Spleen (tissue), 11 donors: ENCODE measurements at regions not wholly inside any gene's neighbourhood (a gene's known extent, or its start where the extent isn't known, plus 50 kb on each side); places are given as distances from the start of the nearest gene placed in this dataset.

Experiments
- DNase-seq: peaks from one replicate; pipeline ENCODE4 v3.0.0-alpha.2; 2020
- H3K27ac ChIP-seq, 8 donors: fragments of 200-600 bp; sonication (generic) in 7 of 8; 1 replicate in 4 of 8; 2 replicates in 4 of 8; pipeline versions ENCODE4 v1.5.0 to v1.8.0; 2016 to 2021; ENCODE audit warnings: inconsistent platforms in 4 of 8, mild to moderate bottlenecking in 4 of 8, moderate library complexity in 1 of 8
- H3K27me3 ChIP-seq, 7 donors: fragments of 200-600 bp; sonication (generic) in 6 of 7; replicated peaks in 1 of 7; 1 replicate in 4 of 7; 2 replicates in 3 of 7; pipeline versions ENCODE4 v1.5.0 to v1.8.0; 2016 to 2021; ENCODE audit warnings: inconsistent platforms in 3 of 7, mild to moderate bottlenecking in 1 of 7
- H3K36me3 ChIP-seq, 6 donors: fragments of 200-600 bp; sonication (generic) in 5 of 6; 1 replicate in 4 of 6; 2 replicates in 2 of 6; pipeline versions ENCODE4 v1.5.0 to v1.8.0; 2016 to 2021; ENCODE audit warnings: inconsistent platforms in 2 of 6
- H3K4me1 ChIP-seq, 6 donors: fragments of 200-600 bp; sonication (generic) in 5 of 6; 1 replicate in 3 of 6; 2 replicates in 3 of 6; pipeline versions ENCODE4 v1.5.0 to v1.8.0; 2016 to 2021; ENCODE audit warnings: inconsistent platforms in 3 of 6
- H3K4me3 ChIP-seq, 8 donors: fragments of 200-600 bp; sonication (generic) in 7 of 8; 1 replicate in 4 of 8; 2 replicates in 4 of 8; pipeline versions ENCODE4 v1.5.0 to v1.8.0; 2016 to 2021; ENCODE audit warnings: inconsistent platforms in 4 of 8, mild to moderate bottlenecking in 4 of 8, moderate library complexity in 2 of 8
- H3K9me3 ChIP-seq, 8 donors: fragments of 200-600 bp; sonication (generic) in 7 of 8; 1 replicate in 4 of 8; 2 replicates in 4 of 8; pipeline versions ENCODE4 v1.5.0 to v1.8.0; 2016 to 2021; ENCODE audit warnings: inconsistent platforms in 4 of 8
- POLR2A ChIP-seq, 3 donors: fragments of 450-650 bp; IDR thresholded peaks; one replicate each; pipeline ENCODE4 v1.5.1; 2017; ENCODE audit warnings: antibody characterized with exemption in 3 of 3, mild to moderate bottlenecking in 1 of 3
- POLR2AphosphoS5 ChIP-seq, 3 donors: sonication (generic); formaldehyde crosslinking; IDR thresholded peaks; one replicate each; pipeline ENCODE4 v1.5.1; 2017; ENCODE audit warnings: antibody characterized with exemption in 3 of 3
- WGBS, 5 donors: extraction: QIAGEN DNeasy Blood & Tissue Kit in 3 of 5; methylation state at CpG; one replicate each; pipeline versions ENCODE4 v1.1.5 to v1.1.7; 2013 to 2018; 5-methylcytosine and 5-hydroxymethylcytosine counted together
- intact Hi-C: fragments of 100-400 bp; cut with DNase I; formaldehyde crosslinking; loops from one replicate; pipeline ENCODE4 v1.15.0; 2023; ENCODE audit warnings: low total_unique reads
- TF ChIP-seq, protein P1 (sequence below), 11 experiments: fragments of 200-600 bp in 7 of 11; fragments of 450-650 bp in 4 of 11; sonication (generic) in 4 of 11; IDR thresholded peaks in 8 of 11; conservative IDR thresholded peaks in 3 of 11; 1 replicate in 7 of 11; 2 replicates in 4 of 11; pipeline versions ENCODE4 v1.4.0 to v1.8.0; 2016 to 2021; ENCODE audit warnings: antibody characterized with exemption in 11 of 11, inconsistent platforms in 4 of 11, mild to moderate bottlenecking in 1 of 11
- donor health status: healthy with polysubstance abuse.
- donor health status: DM: no; HTN: no; CAD: no; lungs with moderate emphysema.
- donor health status: DM: no; HTN: no; CAD: no.
- donor health status: Bipolar disorder and iron deficiency.
- donor health status: healthy.
- donor health status: DM: no; HTN: no; CAD: no.
- donor health status: DM: yes; HTN: yes; CAD: no.

DNA sequence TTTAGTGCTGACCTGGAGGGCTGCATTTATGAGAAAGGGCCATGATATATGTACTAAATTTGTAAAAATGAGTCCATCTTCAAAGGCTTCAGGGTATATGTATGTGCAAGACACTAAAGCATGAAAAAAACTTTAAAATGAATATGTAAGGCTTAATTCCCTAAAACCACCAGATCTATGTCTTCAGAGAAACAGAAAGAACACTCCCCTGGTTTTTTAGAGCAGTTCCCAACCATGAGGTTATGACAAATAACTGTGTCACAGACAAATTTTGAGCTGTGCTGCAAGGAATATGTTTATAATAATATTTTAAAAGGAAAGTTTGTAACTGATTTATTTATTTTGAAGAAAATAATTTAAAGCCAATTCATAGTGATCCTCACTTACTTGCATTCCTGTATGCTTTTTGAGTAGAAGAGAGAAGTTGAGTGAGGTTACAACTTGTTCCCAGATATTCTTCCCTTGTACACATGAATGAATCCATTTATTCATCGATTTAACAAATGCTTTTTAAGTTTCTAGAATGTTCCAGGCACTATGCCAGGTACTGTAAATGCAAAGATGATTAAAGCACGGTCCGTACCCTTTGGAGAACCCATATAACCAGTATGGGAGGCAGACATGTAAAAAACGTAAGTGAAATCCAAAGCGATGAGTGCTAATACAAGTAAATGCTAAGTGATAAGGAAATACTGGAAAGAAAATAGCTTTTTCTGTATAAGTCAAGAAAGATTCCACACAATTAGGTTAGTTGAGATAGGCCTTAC lies 295.2 kb upstream of the DIAPH2 start:
- Histone ChIP-seq H3K4me3 (no peak overlapping the region), H3K9me3 (no peaks in the 10 kb centered on the region), H3K36me3 (no peaks in the 10 kb centered on the region), H3K27ac (no peak overlapping the region), H3K27me3 (no peaks in the 10 kb centered on the region), H3K4me1 (no peaks in the 10 kb centered on the region)
- WGBS, 5 donors: 60 to 86% (median 77%) methylated on average over 5 of the region's 5 CpGs
- no peak for DNase-seq
- intact Hi-C loops: no loop called here
- TF ChIP-seq, protein P1, sequence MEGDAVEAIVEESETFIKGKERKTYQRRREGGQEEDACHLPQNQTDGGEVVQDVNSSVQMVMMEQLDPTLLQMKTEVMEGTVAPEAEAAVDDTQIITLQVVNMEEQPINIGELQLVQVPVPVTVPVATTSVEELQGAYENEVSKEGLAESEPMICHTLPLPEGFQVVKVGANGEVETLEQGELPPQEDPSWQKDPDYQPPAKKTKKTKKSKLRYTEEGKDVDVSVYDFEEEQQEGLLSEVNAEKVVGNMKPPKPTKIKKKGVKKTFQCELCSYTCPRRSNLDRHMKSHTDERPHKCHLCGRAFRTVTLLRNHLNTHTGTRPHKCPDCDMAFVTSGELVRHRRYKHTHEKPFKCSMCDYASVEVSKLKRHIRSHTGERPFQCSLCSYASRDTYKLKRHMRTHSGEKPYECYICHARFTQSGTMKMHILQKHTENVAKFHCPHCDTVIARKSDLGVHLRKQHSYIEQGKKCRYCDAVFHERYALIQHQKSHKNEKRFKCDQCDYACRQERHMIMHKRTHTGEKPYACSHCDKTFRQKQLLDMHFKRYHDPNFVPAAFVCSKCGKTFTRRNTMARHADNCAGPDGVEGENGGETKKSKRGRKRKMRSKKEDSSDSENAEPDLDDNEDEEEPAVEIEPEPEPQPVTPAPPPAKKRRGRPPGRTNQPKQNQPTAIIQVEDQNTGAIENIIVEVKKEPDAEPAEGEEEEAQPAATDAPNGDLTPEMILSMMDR (IDR thresholded peaks at IDR 0.05 in 8 of 11, conservative IDR thresholded peaks at IDR 0.05 in 3 of 11): no peak
- no peak for TF ChIP-seq POLR2AphosphoS5 (IDR thresholded peaks at IDR 0.05)
- TF ChIP-seq POLR2A (IDR thresholded peaks at IDR 0.05): no peak

DNA sequence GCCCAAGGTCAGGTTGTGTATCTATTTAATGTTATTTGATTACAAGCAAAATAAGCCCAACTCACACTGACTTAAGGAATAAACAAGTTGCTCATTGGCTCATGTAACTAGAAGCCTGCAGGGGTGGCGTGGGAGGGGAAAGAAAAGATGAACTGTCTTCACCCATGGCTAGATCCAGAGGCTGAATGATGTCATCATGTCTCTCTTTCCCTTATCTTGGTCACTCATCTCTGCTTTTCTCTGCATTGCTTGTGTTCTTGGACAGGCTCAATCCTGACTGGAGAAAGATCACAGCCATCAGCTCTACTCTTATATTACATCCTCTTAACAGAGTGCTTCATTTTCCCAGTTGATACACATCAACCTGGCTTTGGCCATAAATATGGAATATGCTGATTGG lies 290.0 kb upstream of the DIAPH2 start:
- Histone ChIP-seq H3K27ac (no peak overlapping the region), H3K27me3 (no peaks in the 10 kb centered on the region), H3K9me3 (no peaks in the 10 kb centered on the region), H3K4me1 (no peaks in the 10 kb centered on the region), H3K36me3 (no peaks in the 10 kb centered on the region), H3K4me3 (no peak overlapping the region)
- DNase-seq: no peak
- intact Hi-C loops: no loop called here
- 48 to 89% (median 75%) methylated on average over 1 of the region's 1 CpG for WGBS, 5 donors
- TF ChIP-seq, protein P1 (IDR thresholded peaks at IDR 0.05 in 8 of 11, conservative IDR thresholded peaks at IDR 0.05 in 3 of 11): no peak
- TF ChIP-seq POLR2A (IDR thresholded peaks at IDR 0.05) (no peak), POLR2AphosphoS5 (IDR thresholded peaks at IDR 0.05) (no peak)

DNA sequence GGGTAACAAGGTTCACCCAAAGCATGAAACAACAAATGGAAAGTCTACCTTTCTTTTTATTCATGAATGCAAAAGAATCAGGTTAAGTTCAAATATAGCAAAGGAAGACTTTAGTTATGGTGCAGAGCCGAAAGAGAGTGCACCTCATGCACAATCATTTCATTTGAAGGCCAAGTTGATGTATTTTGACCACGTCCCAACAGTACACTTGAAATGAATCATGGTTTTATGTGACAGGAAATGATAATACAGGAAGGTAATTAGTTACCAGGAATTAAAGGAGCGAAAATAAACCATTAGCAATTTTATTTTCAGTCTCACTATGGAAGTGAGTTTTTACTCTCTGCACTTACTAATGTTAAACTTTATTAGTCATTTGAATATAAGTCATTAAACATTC lies 281.2 kb upstream of the DIAPH2 start:
- no peak overlapping the region for H3K27ac ChIP-seq
- no peak for TF ChIP-seq POLR2AphosphoS5 (IDR thresholded peaks at IDR 0.05)
- TF ChIP-seq, protein P1 (IDR thresholded peaks at IDR 0.05 in 8 of 11, conservative IDR thresholded peaks at IDR 0.05 in 3 of 11): no peak
- no peak for TF ChIP-seq POLR2A (IDR thresholded peaks at IDR 0.05)
- intact Hi-C loops: no loop called here

DNA sequence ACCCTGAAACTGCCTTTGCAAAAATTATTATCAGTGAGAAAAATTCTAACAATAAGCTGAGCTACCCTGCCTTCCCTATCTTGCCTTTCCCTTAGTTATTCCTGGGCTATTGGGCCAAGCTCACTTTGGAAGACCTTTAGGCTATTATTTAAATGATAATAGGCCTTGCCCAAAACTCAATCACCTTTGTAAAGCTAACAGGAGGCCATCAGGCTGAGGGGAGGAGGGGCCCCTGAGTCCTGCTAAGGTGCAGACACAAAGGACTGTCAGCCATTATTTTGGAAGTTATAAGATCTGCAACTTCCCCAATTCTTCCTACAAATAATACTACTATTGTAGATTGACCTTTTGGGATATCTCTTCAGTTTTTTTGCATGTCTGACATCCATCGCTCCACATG lies 278.8 kb upstream of the DIAPH2 start:
- no peak overlapping the region for H3K4me3 ChIP-seq
- no peaks in the 10 kb centered on the region for H3K4me1 ChIP-seq
- intact Hi-C loops: no loop called here
- no peaks in the 10 kb centered on the region for H3K27me3 ChIP-seq
- no peaks in the 10 kb centered on the region for H3K9me3 ChIP-seq
- TF ChIP-seq POLR2A (IDR thresholded peaks at IDR 0.05): no peak
- TF ChIP-seq, protein P1 (IDR thresholded peaks at IDR 0.05 in 8 of 11, conservative IDR thresholded peaks at IDR 0.05 in 3 of 11): no peak
- WGBS, 5 donors: 84 to 100% (median 93%) methylated on average over 1 of the region's 1 CpG
- no peaks in the 10 kb centered on the region for H3K36me3 ChIP-seq
- no peak overlapping the region for H3K27ac ChIP-seq
- DNase-seq: no peak

More for the DNA sequence above, 281.2 kb upstream of the DIAPH2 start:
- 21 to 58% (median 45%) methylated on average over 3 of the region's 3 CpGs for WGBS, 5 donors
- Histone ChIP-seq H3K36me3 (no peaks in the 10 kb centered on the region), H3K9me3 (no peaks in the 10 kb centered on the region), H3K4me1 (no peaks in the 10 kb centered on the region), H3K4me3 (no peak overlapping the region), H3K27me3 (no peaks in the 10 kb centered on the region)
- DNase-seq: no peak
